SU-DHL-6 (cell line): ENCODE measurements at regions not wholly inside any gene's neighbourhood (a gene's known extent, or its start where the extent isn't known, plus 50 kb on each side); places are given as distances from the start of the nearest gene placed in this dataset.

ENCODE experiments used
- H2AFZ ChIP-seq: fragments of 200-600 bp; sonication (generic); 2 replicates; pipeline ENCODE4 v1.6.1; 2014; ENCODE audit warnings: low read depth, mild to moderate bottlenecking, moderate library complexity, mixed read lengths, antibody characterized with exemption, low read length; ENCODE audit not compliant: severe bottlenecking
- H3F3A ChIP-seq: fragments of 200-600 bp; shearing (Covaris generic); 2 replicates; pipeline ENCODE4 v1.6.0; 2016; ENCODE audit warnings: antibody characterized with exemption, mild to moderate bottlenecking; ENCODE audit not compliant: insufficient read depth
- H3K27ac ChIP-seq: fragments of 200-600 bp; sonication (generic); 2 replicates; pipeline ENCODE4 v1.5.1; 2016; ENCODE audit warnings: low read depth, mild to moderate bottlenecking, low read length, moderate library complexity, mixed read lengths
- H3K27me3 ChIP-seq: fragments of 200-600 bp; sonication (generic), shearing (Covaris generic); 2 replicates; pipeline ENCODE4 v1.6.0; 2014; ENCODE audit warnings: mild to moderate bottlenecking, low read length
- H3K36me3 ChIP-seq: fragments of 200-600 bp; sonication (generic); 2 replicates; pipeline ENCODE4 v1.6.1; 2014; ENCODE audit warnings: mild to moderate bottlenecking, low read length, mixed read lengths
- H3K4me2 ChIP-seq: fragments of 300-600, 200-600 bp; shearing (Covaris generic), sonication (generic); 2 replicates; pipeline ENCODE4 v1.6.0; 2014; ENCODE audit warnings: low read length, low read depth, mild to moderate bottlenecking; ENCODE audit not compliant: poor library complexity, severe bottlenecking
- H3K4me3 ChIP-seq: fragments of 200-600 bp; sonication (generic); 2 replicates; pipeline ENCODE4 v1.5.1; 2014; ENCODE audit warnings: antibody characterized with exemption, low read length, mild to moderate bottlenecking, mixed read lengths; ENCODE audit not compliant: insufficient read depth, poor library complexity, severe bottlenecking
- H3K79me2 ChIP-seq: fragments of 200-600 bp; sonication (generic); 2 replicates; pipeline ENCODE4 v1.6.1; 2014; ENCODE audit warnings: mild to moderate bottlenecking, low read length, moderate library complexity; ENCODE audit not compliant: insufficient read depth
- H3K9ac ChIP-seq: fragments of 200-600 bp; sonication (generic); 2 replicates; pipeline ENCODE4 v1.7.0; 2014; ENCODE audit warnings: mild to moderate bottlenecking, low read length
- H3K9me2 ChIP-seq: fragments of 200-600 bp; sonication (generic); replicated peaks from 2 replicates; pipeline ENCODE4 v1.6.1; 2014; ENCODE audit warnings: low read length; ENCODE audit not compliant: insufficient read depth
- H3K9me3 ChIP-seq: fragments of 200-600 bp; sonication (generic); 2 replicates; pipeline ENCODE4 v1.6.1; 2014; ENCODE audit warnings: low read length, mixed read lengths; ENCODE audit not compliant: insufficient read depth
- H4K20me1 ChIP-seq: fragments of 200-600 bp; sonication (generic); 2 replicates; pipeline ENCODE4 v1.6.1; 2014; ENCODE audit warnings: low read depth, mild to moderate bottlenecking, antibody characterized with exemption, low read length, moderate library complexity, mixed read lengths
- CTCF ChIP-seq: fragments of 200-600 bp; sonication (generic); IDR thresholded peaks from one replicate; pipeline ENCODE4 v1.5.1; 2017; ENCODE audit warnings: antibody characterized with exemption, mild to moderate bottlenecking, low read length, moderate library complexity; ENCODE audit not compliant: insufficient read depth, poor library complexity, severe bottlenecking
- EZH2phosphoT487 ChIP-seq: fragments of 200-600 bp; sonication (generic), shearing (Covaris generic); conservative IDR thresholded peaks from 2 replicates; pipeline ENCODE4 v1.6.1; 2018; ENCODE audit warnings: mild to moderate bottlenecking, antibody characterized with exemption, low read length, moderate library complexity, mixed read lengths

DNA sequence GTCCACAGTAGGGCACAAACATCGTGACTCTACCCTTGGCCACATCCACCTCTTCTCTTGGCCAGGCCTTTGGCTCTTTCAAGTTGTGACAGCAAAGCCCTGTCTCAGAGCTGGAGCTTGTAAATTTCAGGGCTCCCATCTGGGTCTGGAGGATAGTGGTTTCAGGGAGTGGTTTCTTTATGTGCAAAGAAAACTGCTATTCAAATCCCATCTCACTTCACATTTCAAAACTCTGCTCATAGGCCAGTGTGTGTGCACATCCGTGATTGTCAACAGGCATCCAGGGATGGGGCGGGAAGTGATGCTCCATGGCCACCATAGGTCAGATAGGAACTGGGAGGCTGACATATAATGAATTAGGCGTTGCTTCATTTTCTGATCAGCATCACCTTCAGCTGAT is 107.8 kb upstream of the IL12B start:
- Histone ChIP-seq H4K20me1 (no peaks in the 10 kb centered on the region), H3K4me2 (no peak overlapping the region), H3K27ac (no peak overlapping the region), H3K4me3 (no peak overlapping the region), H3K9ac (no peak overlapping the region), H3K9me3 (no peaks in the 10 kb centered on the region), H2AFZ (no peak overlapping the region), H3K79me2 (no peaks in the 10 kb centered on the region), H3K27me3 (no peaks in the 10 kb centered on the region), H3K36me3 (no peaks in the 10 kb centered on the region), H3K9me2 (no peaks in the 10 kb centered on the region), H3F3A (no peaks in the 10 kb centered on the region)
- TF ChIP-seq EZH2phosphoT487 (no peak), CTCF (no peak)

DNA sequence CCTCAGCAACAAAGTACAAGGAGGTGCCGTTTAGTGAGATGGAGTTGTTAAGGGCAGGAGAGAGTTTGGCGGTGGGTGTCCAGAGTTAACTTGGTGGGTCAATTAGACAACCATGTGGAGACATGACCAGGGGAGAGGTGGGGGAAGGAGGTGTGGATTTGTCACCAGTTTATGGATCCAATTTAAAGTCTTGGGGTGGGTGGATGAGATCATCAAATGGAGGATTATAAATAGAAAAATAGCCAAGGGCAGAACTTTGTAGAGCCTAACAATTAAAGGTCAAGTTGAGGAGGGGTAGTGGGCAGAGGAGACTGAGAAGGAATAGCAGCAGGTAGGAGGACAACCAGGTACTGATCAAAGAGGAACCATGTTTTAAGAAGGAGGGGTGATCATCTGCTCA is 108.7 kb upstream of the IL12B start:
- Histone ChIP-seq H3K4me2 (no peak overlapping the region), H3K9me2 (no peaks in the 10 kb centered on the region), H3K36me3 (no peaks in the 10 kb centered on the region), H3F3A (no peaks in the 10 kb centered on the region), H3K27me3 (no peaks in the 10 kb centered on the region), H3K4me3 (no peak overlapping the region), H3K9me3 (no peaks in the 10 kb centered on the region), H3K27ac (no peak overlapping the region), H3K79me2 (no peaks in the 10 kb centered on the region), H4K20me1 (no peaks in the 10 kb centered on the region), H3K9ac (no peak overlapping the region), H2AFZ (no peak overlapping the region)
- TF ChIP-seq EZH2phosphoT487: no peak
- no peak for TF ChIP-seq CTCF

GRCh38 chr5:159440235-159440634 is 109.9 kb upstream of the IL12B start:
- TF ChIP-seq EZH2phosphoT487 (no peak), CTCF (no peak)
- Histone ChIP-seq H3K9me3 (no peaks in the 10 kb centered on the region), H3K27ac (no peak overlapping the region), H3K9me2 (no peaks in the 10 kb centered on the region), H3K27me3 (no peaks in the 10 kb centered on the region), H4K20me1 (no peaks in the 10 kb centered on the region), H3F3A (no peaks in the 10 kb centered on the region), H3K9ac (no peak overlapping the region), H3K79me2 (no peaks in the 10 kb centered on the region), H2AFZ (no peak overlapping the region), H3K36me3 (no peaks in the 10 kb centered on the region), H3K4me2 (no peak overlapping the region), H3K4me3 (no peak overlapping the region)

- no peaks in the 10 kb centered on the region for H3K36me3 ChIP-seq
- no peak overlapping the region for H2AFZ ChIP-seq
- no peak overlapping the region for H3K4me2 ChIP-seq
- no peaks in the 10 kb centered on the region for H3F3A ChIP-seq
- no peaks in the 10 kb centered on the region for H4K20me1 ChIP-seq
- no peaks in the 10 kb centered on the region for H3K79me2 ChIP-seq
- TF ChIP-seq CTCF (no peak), EZH2phosphoT487 (no peak)
- no peak overlapping the region for H3K9ac ChIP-seq
- no peak overlapping the region for H3K27ac ChIP-seq
- no peaks in the 10 kb centered on the region for H3K27me3 ChIP-seq
- H3K9me3 ChIP-seq: no peaks in the 10 kb centered on the region
- no peaks in the 10 kb centered on the region for H3K9me2 ChIP-seq
- H3K4me3 ChIP-seq: no peak overlapping the region
Measured at GRCh38 chr5:159440968-159441367, 110.7 kb upstream of the IL12B start.
